Erythroblast (primary cell): ENCODE measurements at regions not wholly inside any gene's neighbourhood (a gene's known extent, or its start where the extent isn't known, plus 50 kb on each side); places are given as distances from the start of the nearest gene placed in this dataset.

ENCODE experiments used
- GATA1 ChIP-seq: IDR thresholded peaks from 2 replicates; pipeline ENCODE4 v1.6.1; 2011; ENCODE audit warnings: low read depth, mild to moderate bottlenecking, control low read depth, low read length, moderate library complexity
- POLR2A ChIP-seq: IDR thresholded peaks from 2 replicates; pipeline ENCODE4 v1.6.1; 2011; ENCODE audit warnings: mild to moderate bottlenecking, low read length

- TF ChIP-seq POLR2A (no peak), GATA1 (no peak)
These were observed 1209.3 kb upstream of the FAM98A start for GRCh38 chr2:34808426-34808825.
